GM13977 (cell line): ENCODE measurements at regions not wholly inside any gene's neighbourhood (a gene's known extent, or its start where the extent isn't known, plus 50 kb on each side); places are given as distances from the start of the nearest gene placed in this dataset.

Experiments used
- DNase-seq: peaks from one replicate; pipeline ENCODE4 v3.0.0; 2012; ENCODE audit warnings: low spot score
- in situ Hi-C: fragments of 300-500 bp; cut with MboI; formaldehyde crosslinking; loops from one replicate; pipeline ENCODE4 v1.12.0; 2022; ENCODE audit warnings: low sequenced_read_pairs, low pct_unique_long_range_greater_than_20kb, mixed read lengths, inconsistent platforms; ENCODE audit not compliant: unreplicated experiment
- TF ChIP-seq, protein P1 (sequence below): IDR thresholded peaks from 2 replicates; pipeline ENCODE4 v1.5.1; 2012; ENCODE audit warnings: mild to moderate bottlenecking, control low read depth; ENCODE audit not compliant: insufficient read depth; ENCODE audit errors: extremely low read depth, missing control alignments

DNA sequence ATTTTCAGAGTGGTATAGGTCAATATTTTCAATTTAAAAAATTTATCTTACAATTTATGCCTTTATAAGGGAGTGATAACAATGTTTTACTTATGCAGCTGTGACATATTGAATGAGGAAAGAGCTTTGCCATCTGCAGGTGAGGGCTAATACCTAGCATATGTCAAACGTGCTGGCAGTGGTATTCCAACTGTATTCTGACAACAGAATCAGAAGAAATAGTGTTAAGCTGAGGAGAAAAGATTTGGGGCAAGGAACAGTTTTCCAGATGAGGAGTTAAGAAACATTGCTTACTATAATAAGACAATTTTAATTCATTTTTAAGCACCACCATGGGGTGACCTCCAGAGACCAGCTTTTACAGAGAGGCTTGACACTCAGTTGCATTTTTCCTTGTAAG is 267.8 kb upstream of the ZNF608 start:
- DNase-seq, result no peak
- TF ChIP-seq, protein P1, sequence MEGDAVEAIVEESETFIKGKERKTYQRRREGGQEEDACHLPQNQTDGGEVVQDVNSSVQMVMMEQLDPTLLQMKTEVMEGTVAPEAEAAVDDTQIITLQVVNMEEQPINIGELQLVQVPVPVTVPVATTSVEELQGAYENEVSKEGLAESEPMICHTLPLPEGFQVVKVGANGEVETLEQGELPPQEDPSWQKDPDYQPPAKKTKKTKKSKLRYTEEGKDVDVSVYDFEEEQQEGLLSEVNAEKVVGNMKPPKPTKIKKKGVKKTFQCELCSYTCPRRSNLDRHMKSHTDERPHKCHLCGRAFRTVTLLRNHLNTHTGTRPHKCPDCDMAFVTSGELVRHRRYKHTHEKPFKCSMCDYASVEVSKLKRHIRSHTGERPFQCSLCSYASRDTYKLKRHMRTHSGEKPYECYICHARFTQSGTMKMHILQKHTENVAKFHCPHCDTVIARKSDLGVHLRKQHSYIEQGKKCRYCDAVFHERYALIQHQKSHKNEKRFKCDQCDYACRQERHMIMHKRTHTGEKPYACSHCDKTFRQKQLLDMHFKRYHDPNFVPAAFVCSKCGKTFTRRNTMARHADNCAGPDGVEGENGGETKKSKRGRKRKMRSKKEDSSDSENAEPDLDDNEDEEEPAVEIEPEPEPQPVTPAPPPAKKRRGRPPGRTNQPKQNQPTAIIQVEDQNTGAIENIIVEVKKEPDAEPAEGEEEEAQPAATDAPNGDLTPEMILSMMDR, result no peak
- in situ Hi-C loops, result no loop called here

DNA sequence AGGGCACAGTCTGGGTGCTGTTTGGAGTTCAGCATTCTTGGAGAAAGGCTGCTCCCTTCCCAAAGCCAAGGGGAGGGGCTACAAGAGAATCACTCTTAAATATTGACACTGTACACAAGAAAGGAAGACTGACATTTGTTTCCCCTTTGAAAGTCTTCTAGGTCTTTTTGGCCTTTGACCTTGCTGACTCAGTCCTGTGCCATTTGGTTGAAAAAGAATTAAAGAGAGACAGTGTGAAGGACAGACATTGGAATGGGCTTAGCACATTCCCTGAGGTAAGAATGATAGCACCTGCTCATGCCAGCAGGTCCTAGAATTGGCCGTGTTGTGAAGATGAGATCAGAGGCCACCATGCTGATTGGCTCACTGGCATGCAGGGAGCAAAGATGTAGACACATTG is 271.4 kb upstream of the ZNF608 start:
- DNase-seq, result no peak
- TF ChIP-seq, protein P1, result no peak
- in situ Hi-C loops, result no loop called here

DNA sequence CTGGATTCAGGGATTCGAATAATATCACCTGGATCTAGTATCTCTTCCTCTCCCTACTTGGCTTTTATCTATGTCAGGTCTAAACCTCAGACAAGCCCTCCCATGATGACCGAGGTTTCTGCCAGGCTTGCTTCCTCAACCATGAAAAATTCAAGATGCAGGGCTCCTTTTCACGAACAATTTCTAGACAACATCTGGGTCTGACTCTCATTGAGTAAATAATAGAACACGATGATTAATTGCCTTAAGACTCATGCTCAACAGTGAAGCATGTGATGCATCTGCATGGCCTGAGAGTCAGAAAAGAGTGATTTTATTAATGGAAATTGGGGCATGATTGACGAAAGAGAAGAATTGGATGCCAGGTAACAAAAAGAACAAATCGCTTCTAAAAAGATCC is 277.2 kb upstream of the ZNF608 start:
- in situ Hi-C loops, result no loop called here
- no peak for DNase-seq

GRCh38 chr5:125026867-125027731 is 280.7 kb upstream of the ZNF608 start:
- in situ Hi-C loops, result no loop called here
- no peak for DNase-seq
- TF ChIP-seq, protein P1, result no peak

More for the DNA sequence above, 277.2 kb upstream of the ZNF608 start:
- TF ChIP-seq, protein P1, result no peak

- in situ Hi-C loops, result no loop called here
- no peak for DNase-seq
- TF ChIP-seq, protein P1, result no peak
Observed at GRCh38 chr5:125032286-125032685, 285.8 kb upstream of the ZNF608 start.

GRCh38 chr5:125033602-125034001 is 287.2 kb upstream of the ZNF608 start:
- in situ Hi-C loops, result no loop called here
- TF ChIP-seq, protein P1, result no peak
- DNase-seq, result no peak
